ENCODE measurements at regions not wholly inside any gene's neighbourhood (a gene's known extent, or its start where the extent isn't known, plus 50 kb on each side); places are given as distances from the start of the nearest gene placed in this dataset.
"Not testable (repeated sequence)": the region's sequence is repeated elsewhere in the genome, so short reads cannot be mapped to it uniquely, and the experiment has no call there.

DNA sequence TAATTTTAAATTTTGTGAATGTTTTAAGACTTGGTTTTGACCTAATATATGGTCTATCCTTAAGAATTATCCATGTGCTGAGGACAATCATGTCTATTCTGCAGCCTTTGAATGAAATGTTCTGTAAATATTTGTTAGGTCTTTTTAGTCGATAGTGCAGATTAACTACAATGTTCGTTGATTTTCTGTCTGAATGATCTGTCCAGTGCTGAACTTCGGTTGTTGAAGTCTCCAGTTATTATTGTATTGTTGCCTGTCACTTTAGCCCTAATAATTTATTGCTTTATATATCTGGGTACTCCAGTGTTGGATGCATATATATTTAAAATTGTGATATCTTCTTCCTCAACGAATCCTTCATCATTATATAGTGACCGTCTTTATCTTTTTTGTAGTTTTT is 218.3 kb upstream of the ZC4H2 start:
- Histone ChIP-seq H3K4me1 (replicated peaks) (no peaks in the 10 kb centered on the region), H3K9me3 (no peaks in the 10 kb centered on the region), H3K4me3 (no peak overlapping the region), H3K36me3 (no peaks in the 10 kb centered on the region), H3K27ac (no peak overlapping the region), H3K27me3 (replicated peaks; ENCODE audit: insufficient read depth) (no peaks in the 10 kb centered on the region)
- DNase-seq (ENCODE audit: low spot score), result no peak
- intact Hi-C loops (cut with DNase I), result no loop called here
- WGBS, result 64% methylated on average over 5 of the region's 5 CpGs
- TF ChIP-seq POLR2A (IDR thresholded peaks at IDR 0.05) (no peak), POLR2AphosphoS5 (IDR thresholded peaks at IDR 0.05) (no peak)
- TF ChIP-seq, protein P1, sequence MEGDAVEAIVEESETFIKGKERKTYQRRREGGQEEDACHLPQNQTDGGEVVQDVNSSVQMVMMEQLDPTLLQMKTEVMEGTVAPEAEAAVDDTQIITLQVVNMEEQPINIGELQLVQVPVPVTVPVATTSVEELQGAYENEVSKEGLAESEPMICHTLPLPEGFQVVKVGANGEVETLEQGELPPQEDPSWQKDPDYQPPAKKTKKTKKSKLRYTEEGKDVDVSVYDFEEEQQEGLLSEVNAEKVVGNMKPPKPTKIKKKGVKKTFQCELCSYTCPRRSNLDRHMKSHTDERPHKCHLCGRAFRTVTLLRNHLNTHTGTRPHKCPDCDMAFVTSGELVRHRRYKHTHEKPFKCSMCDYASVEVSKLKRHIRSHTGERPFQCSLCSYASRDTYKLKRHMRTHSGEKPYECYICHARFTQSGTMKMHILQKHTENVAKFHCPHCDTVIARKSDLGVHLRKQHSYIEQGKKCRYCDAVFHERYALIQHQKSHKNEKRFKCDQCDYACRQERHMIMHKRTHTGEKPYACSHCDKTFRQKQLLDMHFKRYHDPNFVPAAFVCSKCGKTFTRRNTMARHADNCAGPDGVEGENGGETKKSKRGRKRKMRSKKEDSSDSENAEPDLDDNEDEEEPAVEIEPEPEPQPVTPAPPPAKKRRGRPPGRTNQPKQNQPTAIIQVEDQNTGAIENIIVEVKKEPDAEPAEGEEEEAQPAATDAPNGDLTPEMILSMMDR (IDR thresholded peaks at IDR 0.05), result no peak

DNA sequence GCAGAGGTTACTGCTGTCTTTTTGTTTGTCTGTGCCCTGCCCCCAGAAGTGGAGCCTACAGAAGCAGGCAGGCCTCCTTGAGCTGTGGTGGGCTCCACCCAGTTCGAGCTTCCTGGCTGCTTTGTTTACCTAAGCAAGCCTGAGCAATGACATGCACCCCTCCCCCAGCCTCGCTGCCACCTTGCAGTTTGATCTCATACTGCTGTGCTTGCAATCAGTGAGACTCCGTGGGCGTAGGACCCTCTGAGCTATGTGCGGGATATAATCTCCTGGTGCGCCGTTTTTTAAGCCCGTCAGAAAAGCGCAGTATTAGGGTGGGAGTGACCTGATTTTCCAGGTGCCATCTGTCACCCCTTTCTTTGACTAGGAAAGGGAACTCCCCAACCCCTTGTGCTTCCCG is 187.1 kb upstream of the ZC4H2 start:
- H3K36me3 ChIP-seq; intact Hi-C loops (cut with DNase I); H3K9me3 ChIP-seq; H3K27me3 ChIP-seq (replicated peaks; ENCODE audit: insufficient read depth); H3K27ac ChIP-seq; DNase-seq (ENCODE audit: low spot score); H3K4me1 ChIP-seq (replicated peaks); H3K4me3 ChIP-seq: not testable (repeated sequence)
- 93% methylated on average over 10 of the region's 10 CpGs for WGBS

DNA sequence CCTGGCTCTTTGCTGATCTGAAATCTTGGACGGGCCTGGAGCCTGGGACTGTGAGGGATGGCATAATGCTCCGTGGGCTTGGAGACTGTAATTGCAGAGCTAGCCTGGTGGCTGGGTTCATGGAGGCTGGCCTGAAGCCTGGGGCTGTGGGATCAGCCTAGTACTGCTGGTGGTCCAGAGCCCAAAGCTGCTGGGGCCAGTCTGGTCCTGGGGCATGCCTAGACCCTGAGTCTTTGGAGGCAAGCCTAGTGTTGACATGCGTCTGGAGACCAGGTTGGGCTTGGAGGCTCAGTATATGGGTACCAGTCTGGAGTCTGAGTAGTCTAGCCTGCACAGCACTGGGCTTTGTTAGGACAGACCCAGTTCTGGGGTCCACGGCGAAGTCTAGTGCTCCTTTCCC is 172.0 kb upstream of the ZC4H2 start:
- no peak overlapping the region for H3K4me3 ChIP-seq
- intact Hi-C loops (cut with DNase I), result no loop called here
- H3K4me1 ChIP-seq (replicated peaks), result no peaks in the 10 kb centered on the region
- H3K27ac ChIP-seq, result no peak overlapping the region
- H3K27me3 ChIP-seq (replicated peaks; ENCODE audit: insufficient read depth), result no peaks in the 10 kb centered on the region
- H3K9me3 ChIP-seq, result no peaks in the 10 kb centered on the region
- TF ChIP-seq, protein P1 (IDR thresholded peaks at IDR 0.05), result no peak
- TF ChIP-seq POLR2AphosphoS5 (IDR thresholded peaks at IDR 0.05) (no peak), POLR2A (IDR thresholded peaks at IDR 0.05) (no peak)
- no peak for DNase-seq (ENCODE audit: low spot score)
- WGBS, result 97% methylated on average over 5 of the region's 5 CpGs
- H3K36me3 ChIP-seq, result no peaks in the 10 kb centered on the region

DNA sequence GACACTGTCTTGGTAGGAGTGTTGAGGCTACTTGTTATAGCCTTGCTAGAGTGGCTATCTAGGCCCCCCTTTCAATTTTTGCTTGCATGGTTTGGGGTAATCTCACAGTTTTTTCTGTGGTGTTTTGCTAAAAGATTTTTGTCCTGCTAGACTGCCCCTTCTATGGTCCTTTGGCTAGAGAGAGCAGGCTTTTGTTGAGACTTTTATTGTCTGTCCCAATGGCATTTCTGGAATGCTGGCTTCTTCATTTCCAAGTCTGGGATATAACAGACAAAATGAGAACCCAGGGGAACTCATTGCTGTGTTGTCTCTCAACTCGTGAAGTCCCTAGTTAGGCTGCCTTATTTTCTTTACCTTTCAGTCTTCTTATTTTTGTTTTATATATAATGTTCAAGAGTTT is 160.2 kb upstream of the ZC4H2 start:
- Histone ChIP-seq H3K27me3 (replicated peaks; ENCODE audit: insufficient read depth) (no peaks in the 10 kb centered on the region), H3K27ac (no peak overlapping the region), H3K4me3 (no peak overlapping the region), H3K36me3 (no peaks in the 10 kb centered on the region), H3K9me3 (no peaks in the 10 kb centered on the region), H3K4me1 (replicated peaks) (no peaks in the 10 kb centered on the region)
- no peak for DNase-seq (ENCODE audit: low spot score)
- WGBS, result 17% methylated on average over 1 of the region's 1 CpG
- TF ChIP-seq POLR2AphosphoS5 (IDR thresholded peaks at IDR 0.05) (no peak), POLR2A (IDR thresholded peaks at IDR 0.05) (no peak)
- TF ChIP-seq, protein P1 (IDR thresholded peaks at IDR 0.05), result no peak
- intact Hi-C loops (cut with DNase I), result no loop called here

DNA sequence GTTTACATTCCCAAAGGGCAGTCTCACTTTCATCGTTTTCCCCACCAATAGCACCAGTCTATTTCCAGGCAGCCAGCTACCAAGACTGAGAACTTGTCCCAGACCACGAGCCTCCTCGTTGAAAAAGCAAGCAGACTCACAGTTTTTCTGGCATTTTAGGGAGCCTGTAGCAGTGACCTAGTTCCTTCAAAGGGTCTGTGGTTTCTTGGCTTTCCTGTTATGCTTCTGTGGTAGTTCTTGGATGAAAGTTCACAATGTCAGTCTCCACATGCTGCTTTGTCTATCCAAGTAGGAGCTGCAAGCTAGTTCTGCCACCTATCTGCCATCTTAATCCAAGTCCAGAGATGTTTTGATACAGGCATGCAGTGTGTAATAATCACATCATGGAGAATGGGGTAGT is 151.6 kb upstream of the ZC4H2 start:
- H3K36me3 ChIP-seq, result no peaks in the 10 kb centered on the region
- no peak overlapping the region for H3K4me3 ChIP-seq
- 79% methylated on average over 3 of the region's 3 CpGs for WGBS
- intact Hi-C loops (cut with DNase I), result no loop called here
- no peaks in the 10 kb centered on the region for H3K27me3 ChIP-seq (replicated peaks; ENCODE audit: insufficient read depth)
- no peaks in the 10 kb centered on the region for H3K9me3 ChIP-seq
- no peak overlapping the region for H3K27ac ChIP-seq
- TF ChIP-seq POLR2A (IDR thresholded peaks at IDR 0.05), result no peak
- TF ChIP-seq POLR2AphosphoS5 (IDR thresholded peaks at IDR 0.05), result no peak
- TF ChIP-seq, protein P1 (IDR thresholded peaks at IDR 0.05), result no peak
- no peak for DNase-seq (ENCODE audit: low spot score)
- H3K4me1 ChIP-seq (replicated peaks), result no peaks in the 10 kb centered on the region

Data from prostate gland (tissue), 2 donors.